ENCODE measurements at regions not wholly inside any gene's neighbourhood (a gene's known extent, or its start where the extent isn't known, plus 50 kb on each side); places are given as distances from the start of the nearest gene placed in this dataset.

DNA sequence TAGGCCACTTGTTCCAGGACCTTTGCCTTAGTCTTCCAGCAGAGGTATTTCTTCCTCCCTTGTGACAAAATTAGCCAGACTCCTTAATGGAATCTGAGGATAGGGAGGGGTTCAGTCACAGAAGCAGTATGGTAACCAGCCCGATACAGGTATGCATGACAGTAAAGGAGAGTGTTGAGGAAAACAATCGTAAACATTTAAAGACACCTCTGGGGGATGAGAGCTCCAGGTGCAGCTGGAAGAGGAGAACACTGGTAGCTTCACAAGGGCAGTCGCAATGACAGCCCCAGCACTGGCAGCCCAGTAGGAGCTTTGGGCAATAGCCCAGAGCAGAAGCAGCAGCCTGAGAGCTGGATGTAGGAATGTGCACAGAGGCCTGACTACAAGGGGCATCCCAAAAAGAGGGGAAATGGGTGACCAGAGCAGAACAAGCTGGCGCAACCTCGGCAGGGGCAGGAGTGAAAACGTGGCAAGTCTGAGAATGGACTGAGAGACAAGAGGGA lies 344.9 kb upstream of the JAG1 start:
- peak overlapping the region; percentile 85; the same call in 1 of the 2 replicates for H2AK5ac ChIP-seq (ENCODE audit: low read depth, low read length)
- no peak for ATAC-seq (ENCODE audit: low read depth)
- H2AFZ ChIP-seq (replicated peaks; ENCODE audit: low read length, poor library complexity), result peak overlapping the region; percentile 51
- no peaks in the 10 kb centered on the region for H3K9me1 ChIP-seq (ENCODE audit: insufficient read depth, low read length)
- no peak overlapping the region; the same call in 1 of the 2 replicates for H4K5ac ChIP-seq (ENCODE audit: low read depth, low read length)
- H3K36me3 ChIP-seq (ENCODE audit: control insufficient read depth, insufficient read depth, low read length), result no peaks in the 10 kb centered on the region
- no peak overlapping the region for H3K4me2 ChIP-seq (ENCODE audit: low read depth, low read length)
- H3K4ac ChIP-seq (ENCODE audit: low read depth, low read length), result no peak overlapping the region
- no peak overlapping the region; the same call in 1 of the 2 replicates for H3K14ac ChIP-seq (replicated peaks; ENCODE audit: low read depth, low read length)
- no TSS peak for BruUV-seq (replicated peaks)
- no peak overlapping the region for H3K9ac ChIP-seq (ENCODE audit: low read depth, low read length)
- no peak overlapping the region for H4K8ac ChIP-seq (ENCODE audit: low read depth in 2 of 2, low read length in 2 of 2)
- POLR2A ChIA-PET (ENCODE audit: unreplicated experiment), result no interaction called here
- no peak overlapping the region for H3K4me3 ChIP-seq (ENCODE audit: insufficient read depth, low read depth, low read length)
- H3K27ac ChIP-seq (ENCODE audit: insufficient read depth, low read length), result no peak overlapping the region
- no peaks in the 10 kb centered on the region for H3K9me3 ChIP-seq (ENCODE audit: control insufficient read depth, insufficient read depth, low read length)
- H2BK15ac ChIP-seq (ENCODE audit: low read depth, low read length), result no peak overlapping the region
- no peak overlapping the region for H3K23ac ChIP-seq (ENCODE audit: low read depth, low read length)
- DNase-seq, result no peak
- no peak overlapping the region for H2BK120ac ChIP-seq (ENCODE audit: low read depth, low read length)
- CTCF ChIA-PET, result no interaction called here
- no peaks in the 10 kb centered on the region for H3K79me1 ChIP-seq (ENCODE audit: low read depth in 1 of 2, low read length in 2 of 2)
- no peak overlapping the region for H2BK5ac ChIP-seq (ENCODE audit: low read depth, low read length, poor library complexity, severe bottlenecking)
- 67% methylated on average over 1 of the region's 6 CpGs; no CpG with 5 or more reads in 1 of the 2 experiments for WGBS, 2 experiments (ENCODE audit: extremely low coverage in 2 of 2, insufficient read length in 1 of 2)
- no peaks in the 10 kb centered on the region for H4K20me1 ChIP-seq (ENCODE audit: insufficient read depth, low read length)
- dilution Hi-C loops (cut with HindIII; ENCODE audit: low sequenced_read_pairs, unreplicated experiment), result no loop called here
- peak overlapping the region; percentile 34; the same call in 1 of the 2 replicates for H3K18ac ChIP-seq (ENCODE audit: low read depth, low read length)
- 0 out of 2 replicates have a peak overlapping the region, but pooled peaks have one; percentile 35 for H2BK20ac ChIP-seq (ENCODE audit: low read depth, low read length)
- no peaks in the 10 kb centered on the region; the same call in 1 of the 2 replicates for H3K4me1 ChIP-seq (ENCODE audit: control insufficient read depth, insufficient read depth, low read length)
- H2AK9ac ChIP-seq (replicated peaks; ENCODE audit: low read depth, low read length, poor library complexity), result no peak overlapping the region
- in situ Hi-C loops (cut with MboI; ENCODE audit: low sequenced_read_pairs), result no loop called here
- TF ChIP-seq FOS (IDR thresholded peaks at IDR 0.05; ENCODE audit: low read depth, low read length), result no peak
- no peak for TF ChIP-seq NFE2L2 (IDR thresholded peaks at IDR 0.05; ENCODE audit: low read depth, low read length)
- no peak for TF ChIP-seq MAZ (IDR thresholded peaks at IDR 0.05; ENCODE audit: borderline replicate concordance, low read depth, low read length)
- no peak for TF ChIP-seq MXI1 (IDR thresholded peaks at IDR 0.05; ENCODE audit: borderline replicate concordance, low read depth, low read length)
- TF ChIP-seq CEBPB (IDR thresholded peaks at IDR 0.05; ENCODE audit: low read depth, low read length), result no peak
- no peak for TF ChIP-seq POLR2A (IDR thresholded peaks at IDR 0.05; ENCODE audit: low read depth, low read length)
- TF ChIP-seq RCOR1 (IDR thresholded peaks at IDR 0.05; ENCODE audit: insufficient replicate concordance, low read length), result no peak
- no peak for TF ChIP-seq RAD21 (IDR thresholded peaks at IDR 0.05; ENCODE audit: low read length)
- TF ChIP-seq MAFK (IDR thresholded peaks at IDR 0.05; ENCODE audit: low read depth, low read length), result no peak
- TF ChIP-seq SMC3 (IDR thresholded peaks at IDR 0.05; ENCODE audit: low read depth, low read length), result no peak
- TF ChIP-seq CHD1 (IDR thresholded peaks at IDR 0.05; ENCODE audit: low read depth, low read length), result no peak
- TF ChIP-seq, protein P1, sequence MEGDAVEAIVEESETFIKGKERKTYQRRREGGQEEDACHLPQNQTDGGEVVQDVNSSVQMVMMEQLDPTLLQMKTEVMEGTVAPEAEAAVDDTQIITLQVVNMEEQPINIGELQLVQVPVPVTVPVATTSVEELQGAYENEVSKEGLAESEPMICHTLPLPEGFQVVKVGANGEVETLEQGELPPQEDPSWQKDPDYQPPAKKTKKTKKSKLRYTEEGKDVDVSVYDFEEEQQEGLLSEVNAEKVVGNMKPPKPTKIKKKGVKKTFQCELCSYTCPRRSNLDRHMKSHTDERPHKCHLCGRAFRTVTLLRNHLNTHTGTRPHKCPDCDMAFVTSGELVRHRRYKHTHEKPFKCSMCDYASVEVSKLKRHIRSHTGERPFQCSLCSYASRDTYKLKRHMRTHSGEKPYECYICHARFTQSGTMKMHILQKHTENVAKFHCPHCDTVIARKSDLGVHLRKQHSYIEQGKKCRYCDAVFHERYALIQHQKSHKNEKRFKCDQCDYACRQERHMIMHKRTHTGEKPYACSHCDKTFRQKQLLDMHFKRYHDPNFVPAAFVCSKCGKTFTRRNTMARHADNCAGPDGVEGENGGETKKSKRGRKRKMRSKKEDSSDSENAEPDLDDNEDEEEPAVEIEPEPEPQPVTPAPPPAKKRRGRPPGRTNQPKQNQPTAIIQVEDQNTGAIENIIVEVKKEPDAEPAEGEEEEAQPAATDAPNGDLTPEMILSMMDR (conservative IDR thresholded peaks at IDR 0.05; ENCODE audit: low read depth, low read length), result no peak
- TF ChIP-seq, protein P2, sequence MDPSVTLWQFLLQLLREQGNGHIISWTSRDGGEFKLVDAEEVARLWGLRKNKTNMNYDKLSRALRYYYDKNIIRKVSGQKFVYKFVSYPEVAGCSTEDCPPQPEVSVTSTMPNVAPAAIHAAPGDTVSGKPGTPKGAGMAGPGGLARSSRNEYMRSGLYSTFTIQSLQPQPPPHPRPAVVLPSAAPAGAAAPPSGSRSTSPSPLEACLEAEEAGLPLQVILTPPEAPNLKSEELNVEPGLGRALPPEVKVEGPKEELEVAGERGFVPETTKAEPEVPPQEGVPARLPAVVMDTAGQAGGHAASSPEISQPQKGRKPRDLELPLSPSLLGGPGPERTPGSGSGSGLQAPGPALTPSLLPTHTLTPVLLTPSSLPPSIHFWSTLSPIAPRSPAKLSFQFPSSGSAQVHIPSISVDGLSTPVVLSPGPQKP (IDR thresholded peaks at IDR 0.05; ENCODE audit: borderline replicate concordance, low read depth, low read length), result no peak
- TF ChIP-seq, protein P3, sequence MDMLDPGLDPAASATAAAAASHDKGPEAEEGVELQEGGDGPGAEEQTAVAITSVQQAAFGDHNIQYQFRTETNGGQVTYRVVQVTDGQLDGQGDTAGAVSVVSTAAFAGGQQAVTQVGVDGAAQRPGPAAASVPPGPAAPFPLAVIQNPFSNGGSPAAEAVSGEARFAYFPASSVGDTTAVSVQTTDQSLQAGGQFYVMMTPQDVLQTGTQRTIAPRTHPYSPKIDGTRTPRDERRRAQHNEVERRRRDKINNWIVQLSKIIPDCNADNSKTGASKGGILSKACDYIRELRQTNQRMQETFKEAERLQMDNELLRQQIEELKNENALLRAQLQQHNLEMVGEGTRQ (IDR thresholded peaks at IDR 0.05; ENCODE audit: low read depth, low read length), result no peak
- no peaks in the 10 kb centered on the region; the same call in 1 of the 2 replicates for H3K27me3 ChIP-seq (ENCODE audit: control insufficient read depth, insufficient read depth, low read length)
- H4K91ac ChIP-seq (ENCODE audit: insufficient read depth, low read depth, low read length), result no peak overlapping the region
- H3K56ac ChIP-seq (ENCODE audit: extremely low read depth, insufficient read depth, low read length), result no peak overlapping the region
- intact Hi-C loops (cut with micrococcal nuclease), result no loop called here
